Mesenchymal stem cell (in vitro differentiated cells and primary cell): ENCODE measurements at regions not wholly inside any gene's neighbourhood (a gene's known extent, or its start where the extent isn't known, plus 50 kb on each side); places are given as distances from the start of the nearest gene placed in this dataset.

ENCODE experiments used
- DNase-seq: peaks from one replicate; pipeline ENCODE4 v3.0.0-alpha.2; 2013
- H2AFZ ChIP-seq: one replicate; pipeline ENCODE4 v1.6.1; 2013; ENCODE audit warnings: low read depth, mild to moderate bottlenecking, control low read depth, inconsistent platforms, low read length, moderate library complexity
- H2AK5ac ChIP-seq: 2 replicates; pipeline ENCODE4 v1.6.1; 2013; ENCODE audit warnings: low read length, moderate library complexity, mild to moderate bottlenecking, inconsistent platforms; ENCODE audit not compliant: severe bottlenecking
- H2BK120ac ChIP-seq: one replicate; pipeline ENCODE4 v1.6.1; 2013; ENCODE audit warnings: low read depth, mild to moderate bottlenecking, inconsistent platforms, low read length, moderate library complexity
- H2BK12ac ChIP-seq, 2 experiments: one replicate each; pipeline ENCODE4 v1.6.1; 2013; ENCODE audit warnings: inconsistent platforms in 2 of 2, low read length in 2 of 2, mild to moderate bottlenecking in 2 of 2, moderate library complexity in 2 of 2, control low read depth in 1 of 2
- H2BK15ac ChIP-seq: one replicate; pipeline ENCODE4 v1.6.1; 2013; ENCODE audit warnings: mild to moderate bottlenecking, low read depth, inconsistent platforms; ENCODE audit not compliant: poor library complexity, severe bottlenecking
- H2BK5ac ChIP-seq: 2 replicates; pipeline ENCODE4 v1.6.1; 2013; ENCODE audit warnings: low read depth, mild to moderate bottlenecking, low read length, control low read depth, inconsistent platforms; ENCODE audit not compliant: poor library complexity, severe bottlenecking
- H3K14ac ChIP-seq, 2 experiments: one replicate each; pipeline ENCODE4 v1.6.1; 2013; ENCODE audit warnings: inconsistent platforms in 2 of 2, low read length in 2 of 2, control low read depth in 1 of 2, mild to moderate bottlenecking in 1 of 2, moderate library complexity in 1 of 2
- H3K18ac ChIP-seq, 2 experiments: one replicate each; pipeline ENCODE4 v1.6.1; 2013; ENCODE audit warnings: inconsistent platforms in 2 of 2, low read length in 2 of 2, control low read depth in 1 of 2, low read depth in 1 of 2, mild to moderate bottlenecking in 1 of 2
- H3K23ac ChIP-seq, 2 experiments: one replicate each; pipeline ENCODE4 v1.6.1; 2013; ENCODE audit warnings: inconsistent platforms in 2 of 2, low read length in 2 of 2, mild to moderate bottlenecking in 2 of 2, moderate library complexity in 2 of 2, control low read depth in 1 of 2
- H3K27ac ChIP-seq: 2 replicates; pipeline ENCODE4 v1.5.1; 2013; ENCODE audit warnings: mild to moderate bottlenecking, moderate library complexity, low read length, control low read depth, inconsistent platforms; ENCODE audit not compliant: poor library complexity, severe bottlenecking
- H3K27me3 ChIP-seq, 2 experiments: 2 replicates each; pipeline versions ENCODE4 v1.6.1 to v1.7.0; 2013; ENCODE audit warnings: low read length in 2 of 2, mild to moderate bottlenecking in 2 of 2, moderate library complexity in 2 of 2, control low read depth in 1 of 2, inconsistent platforms in 1 of 2; ENCODE audit not compliant: control insufficient read depth in 1 of 2, insufficient read depth in 1 of 2
- H3K36me3 ChIP-seq, 2 experiments: 2 replicates each; pipeline versions ENCODE4 v1.6.1 to v1.7.0; 2013; ENCODE audit warnings: low read length in 2 of 2, control low read depth in 1 of 2, inconsistent platforms in 1 of 2, low read depth in 1 of 2, mild to moderate bottlenecking in 1 of 2; ENCODE audit not compliant: insufficient read depth in 2 of 2, control insufficient read depth in 1 of 2
- H3K4ac ChIP-seq, 2 experiments: one replicate each; pipeline ENCODE4 v1.6.1; 2013; ENCODE audit warnings: inconsistent platforms in 2 of 2, low read length in 2 of 2, mild to moderate bottlenecking in 2 of 2, moderate library complexity in 2 of 2, control low read depth in 1 of 2, low read depth in 1 of 2
- H3K4me1 ChIP-seq: 2 replicates; pipeline ENCODE4 v1.6.1; 2013; ENCODE audit warnings: low read depth, low read length, control low read depth; ENCODE audit not compliant: control insufficient read depth, insufficient read depth
- H3K4me2 ChIP-seq: 2 replicates; pipeline ENCODE4 v1.6.1; 2013; ENCODE audit warnings: low read length, mild to moderate bottlenecking, inconsistent platforms; ENCODE audit not compliant: poor library complexity, severe bottlenecking
- H3K4me3 ChIP-seq, 2 experiments: 2 replicates each; pipeline versions ENCODE4 v1.5.1 to v1.7.0; 2013; ENCODE audit warnings: low read length in 2 of 2, mild to moderate bottlenecking in 2 of 2, control low read depth in 1 of 2, low read depth in 1 of 2; ENCODE audit not compliant: insufficient read depth in 1 of 2
- H3K79me1 ChIP-seq: replicated peaks from 2 replicates; pipeline ENCODE4 v1.6.1; 2013; ENCODE audit warnings: mild to moderate bottlenecking, control low read depth, low read length, inconsistent platforms; ENCODE audit not compliant: poor library complexity, severe bottlenecking
- H3K9ac ChIP-seq: 2 replicates; pipeline ENCODE4 v1.7.0; 2013; ENCODE audit warnings: mild to moderate bottlenecking, low read length, moderate library complexity
- H3K9me3 ChIP-seq: 2 replicates; pipeline ENCODE4 v1.7.0; 2013; ENCODE audit warnings: mild to moderate bottlenecking, low read length; ENCODE audit not compliant: control insufficient read depth
- H4K8ac ChIP-seq: one replicate; pipeline ENCODE4 v1.6.1; 2013; ENCODE audit warnings: inconsistent platforms, mild to moderate bottlenecking, low read length, moderate library complexity
- H4K91ac ChIP-seq: one replicate; pipeline ENCODE4 v1.6.1; 2013; ENCODE audit warnings: mild to moderate bottlenecking, low read length, inconsistent platforms
- WGBS: methylation state at CpG from one replicate; pipeline ENCODE4 v1.1.7; 2013; ENCODE audit warnings: mixed read lengths; 5-methylcytosine and 5-hydroxymethylcytosine counted together

GRCh38 chr9:83177747-83178146 is 114.8 kb upstream of the RASEF start:
- Histone ChIP-seq H2BK120ac (no peak overlapping the region), H3K18ac (no peak overlapping the region), H3K4me2 (no peak overlapping the region), H3K23ac (no peak overlapping the region), H3K4ac (no peak overlapping the region), H2AFZ (no peak overlapping the region), H3K14ac (no peak overlapping the region), H2BK5ac (no peak overlapping the region), H3K27ac (no peak overlapping the region), H3K4me3 (no peak overlapping the region), H2BK12ac (no peak overlapping the region), H3K9me3 (peaks cover 44% of the 10 kb centered on the region), H2BK15ac (no peak overlapping the region), H3K36me3 (no peaks in the 10 kb centered on the region), H2AK5ac (no peak overlapping the region), H4K8ac (no peak overlapping the region), H4K91ac (no peak overlapping the region), H3K9ac (no peak overlapping the region), H3K27me3 (no peaks in the 10 kb centered on the region), H3K79me1 (no peaks in the 10 kb centered on the region), H3K4me1 (no peaks in the 10 kb centered on the region)
- WGBS = 91% methylated on average over 3 of the region's 3 CpGs
- no peak for DNase-seq

GRCh38 chr9:83167126-83167525 is 104.2 kb upstream of the RASEF start:
- Histone ChIP-seq H4K8ac (no peak overlapping the region), H3K14ac (no peak overlapping the region), H3K36me3 (no peaks in the 10 kb centered on the region), H3K27me3 (no peaks in the 10 kb centered on the region), H3K9ac (no peak overlapping the region), H2BK15ac (no peak overlapping the region), H3K4me1 (no peaks in the 10 kb centered on the region), H2AK5ac (no peak overlapping the region), H3K4me2 (no peak overlapping the region), H3K9me3 (peaks cover 21% of the 10 kb centered on the region), H3K27ac (no peak overlapping the region), H4K91ac (no peak overlapping the region), H3K18ac (no peak overlapping the region), H3K4ac (no peak overlapping the region), H2AFZ (no peak overlapping the region), H2BK12ac (no peak overlapping the region), H2BK120ac (no peak overlapping the region), H3K79me1 (no peaks in the 10 kb centered on the region), H2BK5ac (no peak overlapping the region), H3K4me3 (no peak overlapping the region), H3K23ac (no peak overlapping the region)
- DNase-seq = no peak
- 57% methylated on average over 1 of the region's 1 CpG for WGBS

DNA sequence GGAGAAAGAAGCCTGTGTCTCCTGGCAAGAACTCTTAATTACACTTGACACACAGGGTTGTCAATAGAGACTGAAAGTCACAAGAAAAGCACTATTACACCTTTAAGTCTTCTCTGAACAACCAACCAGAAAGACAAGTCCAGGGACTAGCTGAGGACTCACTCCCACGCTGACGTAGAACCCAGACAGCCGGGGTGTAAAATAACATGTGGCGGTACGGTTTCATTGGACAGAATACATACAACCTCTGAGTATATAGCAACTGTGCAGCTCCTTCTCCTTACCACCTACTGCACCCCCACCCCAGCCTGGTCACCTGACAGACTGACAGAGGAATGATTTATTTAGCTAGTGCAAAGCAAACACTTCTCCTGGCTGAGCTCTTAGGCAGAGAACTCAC is 103.4 kb upstream of the RASEF start:
- Histone ChIP-seq H3K9me3 (peaks cover 19% of the 10 kb centered on the region), H3K9ac (no peak overlapping the region), H4K8ac (no peak overlapping the region), H2BK15ac (no peak overlapping the region), H3K27me3 (no peaks in the 10 kb centered on the region), H3K4me2 (no peak overlapping the region), H2AFZ (no peak overlapping the region), H3K23ac (no peak overlapping the region), H3K4me3 (no peak overlapping the region), H2BK5ac (no peak overlapping the region), H3K18ac (no peak overlapping the region), H3K36me3 (no peaks in the 10 kb centered on the region), H3K27ac (no peak overlapping the region), H3K4ac (no peak overlapping the region), H3K14ac (no peak overlapping the region), H3K79me1 (no peaks in the 10 kb centered on the region), H2BK12ac (no peak overlapping the region), H3K4me1 (no peaks in the 10 kb centered on the region), H2AK5ac (no peak overlapping the region), H2BK120ac (no peak overlapping the region), H4K91ac (no peak overlapping the region)
- 87% methylated on average over 5 of the region's 5 CpGs for WGBS
- DNase-seq = no peak

DNA sequence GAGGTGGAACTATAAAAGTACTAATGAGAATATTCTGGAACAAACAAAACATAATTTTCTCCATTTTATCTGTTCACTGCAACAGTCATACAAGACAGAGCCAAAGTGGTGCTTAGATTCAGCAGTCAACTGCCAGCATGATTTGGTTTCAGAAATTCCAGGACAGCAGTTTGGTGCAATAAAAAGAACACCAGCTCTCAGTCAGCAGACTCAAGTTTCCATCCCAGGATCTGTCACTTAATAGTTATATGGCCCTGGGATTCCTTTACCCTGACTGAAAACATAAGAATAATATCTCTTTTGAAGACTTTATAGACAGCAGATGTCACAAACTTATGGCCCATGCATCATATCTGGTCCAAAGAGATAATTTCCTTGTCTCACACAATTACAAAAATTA is 92.8 kb upstream of the RASEF start:
- no peak for DNase-seq
- H2BK5ac ChIP-seq = no peak overlapping the region
- no peak overlapping the region for H3K4ac ChIP-seq
- H3K9me3 ChIP-seq = no peaks in the 10 kb centered on the region
- H3K4me3 ChIP-seq = no peak overlapping the region
- H2BK120ac ChIP-seq = no peak overlapping the region
- no peak overlapping the region for H2AK5ac ChIP-seq
- H3K18ac ChIP-seq = no peak overlapping the region
- H3K79me1 ChIP-seq = no peaks in the 10 kb centered on the region
- no peak overlapping the region for H4K8ac ChIP-seq
- H3K14ac ChIP-seq = no peak overlapping the region
- no peaks in the 10 kb centered on the region for H3K27me3 ChIP-seq
- no peak overlapping the region for H3K23ac ChIP-seq
- H3K4me1 ChIP-seq = peaks cover 5% of the 10 kb centered on the region
- H3K9ac ChIP-seq = no peak overlapping the region
- H2BK12ac ChIP-seq = no peak overlapping the region
- no peak overlapping the region for H3K27ac ChIP-seq
- no peak overlapping the region for H3K4me2 ChIP-seq
- H2AFZ ChIP-seq = no peak overlapping the region
- no peak overlapping the region for H4K91ac ChIP-seq
- no peak overlapping the region for H2BK15ac ChIP-seq
- H3K36me3 ChIP-seq = no peaks in the 10 kb centered on the region
